Lower leg skin (tissue), 3 donors: ENCODE measurements at regions not wholly inside any gene's neighbourhood (a gene's known extent, or its start where the extent isn't known, plus 50 kb on each side); places are given as distances from the start of the nearest gene placed in this dataset.

Source experiments
- POLR2A ChIP-seq, 2 donors: fragments of 450-650 bp; IDR thresholded peaks; one replicate each; pipeline ENCODE4 v1.6.1; 2016 to 2017; ENCODE audit warnings: antibody characterized with exemption in 2 of 2, mild to moderate bottlenecking in 1 of 2, moderate library complexity in 1 of 2
- TF ChIP-seq, protein P1 (sequence below), 3 donors: fragments of 450-650 bp; IDR thresholded peaks; one replicate each; pipeline ENCODE4 v1.5.1; 2016; ENCODE audit warnings: antibody characterized with exemption in 3 of 3, mild to moderate bottlenecking in 3 of 3, moderate library complexity in 2 of 3

GRCh38 chrX:9271789-9272525 lies 192.9 kb upstream of the TBL1X start:
- TF ChIP-seq POLR2A (IDR thresholded peaks at IDR 0.05), result no peak
- TF ChIP-seq, protein P1, sequence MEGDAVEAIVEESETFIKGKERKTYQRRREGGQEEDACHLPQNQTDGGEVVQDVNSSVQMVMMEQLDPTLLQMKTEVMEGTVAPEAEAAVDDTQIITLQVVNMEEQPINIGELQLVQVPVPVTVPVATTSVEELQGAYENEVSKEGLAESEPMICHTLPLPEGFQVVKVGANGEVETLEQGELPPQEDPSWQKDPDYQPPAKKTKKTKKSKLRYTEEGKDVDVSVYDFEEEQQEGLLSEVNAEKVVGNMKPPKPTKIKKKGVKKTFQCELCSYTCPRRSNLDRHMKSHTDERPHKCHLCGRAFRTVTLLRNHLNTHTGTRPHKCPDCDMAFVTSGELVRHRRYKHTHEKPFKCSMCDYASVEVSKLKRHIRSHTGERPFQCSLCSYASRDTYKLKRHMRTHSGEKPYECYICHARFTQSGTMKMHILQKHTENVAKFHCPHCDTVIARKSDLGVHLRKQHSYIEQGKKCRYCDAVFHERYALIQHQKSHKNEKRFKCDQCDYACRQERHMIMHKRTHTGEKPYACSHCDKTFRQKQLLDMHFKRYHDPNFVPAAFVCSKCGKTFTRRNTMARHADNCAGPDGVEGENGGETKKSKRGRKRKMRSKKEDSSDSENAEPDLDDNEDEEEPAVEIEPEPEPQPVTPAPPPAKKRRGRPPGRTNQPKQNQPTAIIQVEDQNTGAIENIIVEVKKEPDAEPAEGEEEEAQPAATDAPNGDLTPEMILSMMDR (IDR thresholded peaks at IDR 0.05), result no peak
